HG03095 (cell line): ENCODE measurements at regions not wholly inside any gene's neighbourhood (a gene's known extent, or its start where the extent isn't known, plus 50 kb on each side); places are given as distances from the start of the nearest gene placed in this dataset.
"Not testable (repeated sequence)": the region's sequence is repeated elsewhere in the genome, so short reads cannot be mapped to it uniquely, and the experiment has no call there.

Experiments used
- ATAC-seq: cut with Tn5 transposase; IDR thresholded peaks from one replicate; pipeline ENCODE4 v1.9.1; 2021; ENCODE audit warnings: moderate library complexity; ENCODE audit not compliant: unreplicated experiment

- no peak for ATAC-seq
These were observed 843.9 kb upstream of the AUTS2 start for GRCh38 chr7:68754414-68754813.

- no peak for ATAC-seq
These were observed 841.2 kb upstream of the AUTS2 start for GRCh38 chr7:68756986-68757495.

- ATAC-seq: no peak
These were observed 837.7 kb upstream of the AUTS2 start for GRCh38 chr7:68760556-68760955.

GRCh38 chr7:68767462-68767861 lies 830.8 kb upstream of the AUTS2 start:
- no peak for ATAC-seq

GRCh38 chr7:68770649-68771048 lies 827.6 kb upstream of the AUTS2 start:
- ATAC-seq: no peak

- ATAC-seq: no peak
These were observed 821.9 kb upstream of the AUTS2 start for GRCh38 chr7:68776326-68776725.

- ATAC-seq: no peak
These were observed 814.6 kb upstream of the AUTS2 start for GRCh38 chr7:68783684-68784083.

- no peak for ATAC-seq
These were observed 813.2 kb upstream of the AUTS2 start for GRCh38 chr7:68785036-68785435.

GRCh38 chr7:68787566-68787965 lies 810.7 kb upstream of the AUTS2 start:
- ATAC-seq: no peak

- ATAC-seq: not testable (repeated sequence)
These were observed 809.7 kb upstream of the AUTS2 start for GRCh38 chr7:68788529-68788928.

- ATAC-seq: no peak
These were observed 808.7 kb upstream of the AUTS2 start for GRCh38 chr7:68789597-68789996.

- ATAC-seq: no peak
These were observed 805.9 kb upstream of the AUTS2 start for GRCh38 chr7:68792351-68792750.

- no peak for ATAC-seq
These were observed 804.8 kb upstream of the AUTS2 start for GRCh38 chr7:68793513-68793912.

- ATAC-seq: no peak
These were observed 798.0 kb upstream of the AUTS2 start for GRCh38 chr7:68800316-68800715.

GRCh38 chr7:68805159-68805558 lies 793.1 kb upstream of the AUTS2 start:
- ATAC-seq: no peak

- ATAC-seq: no peak
These were observed 790.6 kb upstream of the AUTS2 start for GRCh38 chr7:68807666-68808065.

- no peak for ATAC-seq
These were observed 784.7 kb upstream of the AUTS2 start for GRCh38 chr7:68813551-68814080.

- no peak for ATAC-seq
These were observed 781.8 kb upstream of the AUTS2 start for GRCh38 chr7:68816491-68816890.

GRCh38 chr7:68820321-68820720 lies 778.0 kb upstream of the AUTS2 start:
- ATAC-seq: no peak

- ATAC-seq: no peak
These were observed 776.4 kb upstream of the AUTS2 start for GRCh38 chr7:68821846-68822245.

GRCh38 chr7:68823996-68824780 lies 774.1 kb upstream of the AUTS2 start:
- no peak for ATAC-seq

- no peak for ATAC-seq
These were observed 769.7 kb upstream of the AUTS2 start for GRCh38 chr7:68828575-68828974.

GRCh38 chr7:68833422-68833821 lies 764.9 kb upstream of the AUTS2 start:
- no peak for ATAC-seq
